Fibroblast of skin of right quadriceps (primary cell): ENCODE measurements at regions not wholly inside any gene's neighbourhood (a gene's known extent, or its start where the extent isn't known, plus 50 kb on each side); places are given as distances from the start of the nearest gene placed in this dataset.
"Not testable (repeated sequence)": the region's sequence is repeated elsewhere in the genome, so short reads cannot be mapped to it uniquely, and the experiment has no call there.

ENCODE experiments used
- DNase-seq: peaks from one replicate; pipeline ENCODE4 v3.0.0-alpha.2; 2013

DNA sequence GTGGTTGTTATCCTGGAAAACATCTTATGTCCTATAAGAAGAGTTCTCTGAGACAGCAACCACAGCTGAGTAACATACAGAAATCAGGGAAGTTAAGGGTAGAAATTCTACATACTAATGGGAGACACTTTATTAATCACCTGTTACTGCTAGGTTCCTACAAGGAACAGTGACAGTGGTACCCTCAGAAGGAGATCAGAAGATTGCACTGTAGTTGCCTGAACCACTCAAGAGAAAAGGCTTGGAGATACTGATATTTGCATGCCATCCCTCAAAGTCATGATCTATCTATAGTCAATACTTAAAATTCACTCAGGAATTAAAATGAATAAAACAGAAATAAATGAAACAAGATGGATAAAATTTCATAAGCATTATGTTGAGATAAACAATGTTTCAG, 136.0 kb downstream of the LMLN start:
- DNase-seq = no peak

DNA sequence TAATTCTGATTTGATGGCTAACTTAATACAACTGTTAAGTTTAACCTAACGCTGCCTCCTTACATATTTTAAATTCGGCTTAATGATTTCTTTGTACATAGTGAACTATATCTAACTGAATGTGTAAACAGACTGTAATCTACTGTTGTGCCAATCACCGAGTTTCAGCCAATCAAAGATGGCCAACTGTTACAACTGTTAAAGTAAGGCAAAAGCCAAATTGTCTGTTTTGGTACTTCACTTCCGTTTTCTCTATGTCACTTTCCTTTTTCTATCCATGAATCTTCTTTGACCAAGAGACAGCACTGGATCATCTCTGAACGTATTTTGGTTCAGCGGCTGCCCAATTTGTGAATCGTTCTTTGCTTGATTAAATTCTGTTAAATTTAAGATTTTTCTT, 137.0 kb downstream of the LMLN start:
- no peak for DNase-seq

DNA sequence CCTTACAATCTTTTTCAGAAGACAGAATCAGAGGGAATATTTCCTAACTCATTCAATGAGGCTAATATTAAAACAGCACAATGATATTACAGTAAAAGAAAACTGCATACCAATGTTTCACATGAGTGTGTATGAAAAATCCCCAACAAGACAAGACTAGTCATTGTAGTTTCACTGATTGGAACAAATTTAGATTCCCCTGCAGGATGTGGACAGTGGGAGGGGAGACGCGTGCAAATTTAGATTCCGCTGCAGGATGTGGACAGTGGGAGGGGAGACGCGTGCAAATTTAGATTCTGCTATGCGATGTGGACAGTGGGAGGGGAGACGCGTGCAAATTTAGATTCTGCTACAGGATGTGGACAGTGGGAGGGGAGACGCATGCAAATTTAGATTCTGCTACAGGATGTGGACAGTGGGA, 138.7 kb downstream of the LMLN start:
- DNase-seq = not testable (repeated sequence)

DNA sequence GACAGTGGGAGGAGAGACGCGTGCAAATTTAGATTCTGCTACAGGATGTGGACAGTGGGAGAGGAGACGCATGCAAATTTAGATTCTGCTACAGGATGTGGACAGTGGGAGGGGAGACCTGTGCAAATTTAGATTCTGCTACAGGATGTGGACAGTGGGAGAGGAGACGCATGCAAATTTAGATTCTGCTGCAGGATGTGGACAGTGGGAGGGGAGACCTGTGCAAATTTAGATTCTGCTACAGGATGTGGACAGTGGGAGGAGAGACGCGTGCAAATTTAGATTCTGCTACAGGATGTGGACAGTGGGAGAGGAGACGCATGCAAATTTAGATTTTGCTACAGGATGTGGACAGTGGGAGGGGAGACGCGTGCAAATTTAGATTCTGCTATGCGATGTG, 143.1 kb downstream of the LMLN start:
- DNase-seq = not testable (repeated sequence)

DNA sequence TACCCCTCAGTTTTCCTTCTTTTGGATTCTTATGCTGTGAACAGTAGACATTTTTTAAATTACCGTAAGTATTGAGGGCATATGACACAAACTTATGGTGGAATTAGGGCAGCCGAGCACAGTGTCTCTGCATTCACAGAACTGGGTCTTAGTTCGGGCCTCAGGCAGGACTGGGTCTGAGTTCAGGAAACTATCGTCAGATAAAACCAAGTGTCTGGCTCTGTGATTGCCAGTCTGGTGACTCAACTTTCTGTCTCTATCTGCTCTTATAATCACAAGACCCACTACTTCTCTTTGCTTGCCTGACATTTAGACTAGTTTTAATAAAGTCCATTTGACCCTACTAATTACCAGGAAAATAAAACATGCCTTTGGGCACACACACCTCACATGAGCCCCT, 146.2 kb downstream of the LMLN start:
- no peak for DNase-seq

DNA sequence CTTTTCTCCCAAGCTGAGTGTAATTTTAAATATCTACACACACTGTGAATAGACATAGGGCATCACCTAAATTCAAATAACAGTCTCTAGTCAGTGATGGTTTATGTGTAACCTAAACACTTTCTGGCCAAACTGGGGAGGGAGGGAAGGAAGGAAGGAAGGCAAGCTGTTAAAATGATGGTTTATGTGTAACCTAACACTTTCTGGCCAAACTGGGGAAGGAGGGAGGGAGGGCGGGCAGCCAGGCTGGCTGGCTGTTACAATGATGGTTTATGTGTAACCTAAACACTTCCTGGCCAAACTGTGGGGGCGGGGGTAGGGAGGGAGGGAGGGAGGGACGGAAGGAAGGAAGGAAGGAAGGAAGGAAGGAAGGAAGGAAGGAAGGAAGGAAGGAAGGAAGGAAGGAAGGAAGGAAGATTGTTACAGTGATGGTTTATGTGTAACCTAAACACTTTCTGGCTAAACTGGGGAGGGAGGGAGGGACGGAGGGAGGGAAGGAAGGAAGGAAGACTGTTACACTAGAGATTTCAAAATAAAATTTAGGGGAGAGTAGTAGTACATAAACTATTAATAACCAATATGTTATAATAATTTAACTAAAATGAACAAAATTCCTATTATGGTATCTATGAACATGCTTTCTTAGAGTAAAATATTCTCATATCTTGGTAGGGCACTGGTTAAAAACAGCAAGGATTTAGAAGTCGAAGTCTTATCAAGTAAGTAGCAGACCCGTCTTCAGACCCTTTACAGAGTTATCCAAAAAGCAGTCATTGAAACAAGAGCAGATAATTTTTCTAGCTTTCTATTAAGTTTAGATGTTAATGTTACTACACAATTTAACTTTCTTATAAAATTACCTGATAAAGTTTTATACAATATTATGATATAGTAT, 148.1 kb downstream of the LMLN start:
- DNase-seq = peak; percentile 26

DNA sequence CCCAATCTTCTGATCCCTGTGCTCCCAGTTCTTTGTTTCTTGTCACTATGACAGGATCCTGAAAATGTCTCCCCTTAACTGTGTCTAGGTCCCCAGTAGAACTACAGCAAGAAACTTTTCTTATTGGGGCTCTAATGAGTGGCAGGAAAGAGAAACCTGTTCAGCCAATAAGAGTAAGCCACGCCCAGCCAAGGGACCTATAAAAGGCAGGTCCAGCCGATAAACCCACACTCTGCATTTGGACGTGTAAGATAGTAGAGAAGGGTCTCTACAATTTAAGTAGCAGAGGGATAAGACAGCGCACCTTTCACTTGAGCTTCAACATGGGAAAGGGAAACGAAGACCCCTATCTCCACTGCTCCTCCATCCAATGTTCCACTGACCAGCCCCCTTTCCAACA, 149.9 kb downstream of the LMLN start:
- DNase-seq = no peak

DNA sequence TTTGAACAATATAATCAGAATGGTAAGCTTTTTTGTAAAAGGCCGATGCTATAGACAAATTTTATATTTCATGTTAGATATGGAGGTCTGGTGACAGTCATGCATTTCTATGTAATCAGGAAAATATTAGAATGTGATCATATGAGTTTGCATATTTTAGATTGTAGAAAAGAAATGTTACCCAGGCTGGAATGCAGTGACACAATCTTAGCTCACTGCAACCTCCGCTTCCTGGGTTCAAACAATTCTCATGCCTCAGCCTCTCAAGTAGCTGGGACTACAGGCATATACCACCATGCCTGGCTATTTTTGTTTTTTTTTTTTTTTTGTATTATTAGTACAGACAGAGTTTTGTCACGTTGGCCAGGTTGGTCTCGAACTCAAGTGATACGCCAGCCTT, 152.0 kb downstream of the LMLN start:
- no peak for DNase-seq

DNA sequence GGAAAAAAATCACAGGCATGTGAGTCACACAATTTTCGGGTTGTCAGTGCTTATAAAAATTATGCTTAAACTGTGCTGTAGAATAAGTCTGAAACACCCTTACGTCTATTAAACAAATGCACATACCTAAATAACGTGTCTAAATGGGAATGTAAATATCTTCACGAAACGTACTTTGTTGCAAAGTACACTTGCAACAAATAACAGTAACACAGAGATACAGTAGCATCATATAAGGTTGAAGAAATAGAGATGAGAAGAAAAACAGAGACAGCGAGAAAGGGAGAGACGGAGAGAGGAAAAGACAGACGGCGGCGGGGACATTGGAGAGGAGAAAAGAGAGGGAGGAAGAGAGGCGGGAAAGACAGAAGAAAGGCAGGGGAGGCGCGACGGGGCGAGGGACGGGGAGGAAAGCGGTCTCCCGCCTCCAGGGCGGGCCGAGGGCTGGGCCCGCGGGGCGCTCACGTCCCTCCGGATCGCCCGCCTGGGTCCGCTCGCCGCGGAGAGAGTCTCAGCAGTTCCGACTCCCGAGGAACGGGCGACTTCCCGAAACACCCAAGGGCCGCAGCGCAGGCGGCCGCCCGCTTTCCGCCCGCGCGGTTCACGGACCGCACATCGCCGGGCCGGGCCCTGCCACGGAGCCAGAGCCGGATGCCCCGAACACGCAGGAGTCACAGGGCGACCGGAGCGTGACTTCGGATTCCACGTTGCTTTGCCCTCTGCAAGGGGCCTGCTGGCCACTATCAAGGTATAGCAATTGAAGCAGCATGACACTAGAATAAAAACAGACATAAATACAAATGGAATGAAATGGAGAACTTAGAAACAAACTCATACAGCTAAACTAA, 153.4 kb downstream of the LMLN start:
- no peak for DNase-seq

DNA sequence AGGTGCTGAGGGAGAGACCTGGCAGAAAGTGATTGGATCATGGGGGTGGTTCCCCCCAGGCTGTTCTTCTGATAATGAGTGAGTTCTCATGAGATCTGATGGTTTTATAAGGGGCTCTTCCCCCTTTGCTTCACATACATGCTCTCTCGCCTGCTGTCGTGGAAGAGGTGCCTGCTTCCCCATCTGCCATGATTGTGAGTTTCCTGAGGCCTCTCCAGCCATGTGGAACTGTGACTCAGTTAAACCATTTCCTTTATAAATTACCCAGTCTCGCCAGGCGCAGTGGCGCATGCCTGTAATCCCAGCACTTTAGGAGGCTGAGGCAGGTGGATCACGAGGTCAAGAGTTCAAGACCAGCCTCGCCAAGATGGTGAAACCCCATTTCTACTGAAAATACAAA, 154.5 kb downstream of the LMLN start:
- DNase-seq = not testable (repeated sequence)

DNA sequence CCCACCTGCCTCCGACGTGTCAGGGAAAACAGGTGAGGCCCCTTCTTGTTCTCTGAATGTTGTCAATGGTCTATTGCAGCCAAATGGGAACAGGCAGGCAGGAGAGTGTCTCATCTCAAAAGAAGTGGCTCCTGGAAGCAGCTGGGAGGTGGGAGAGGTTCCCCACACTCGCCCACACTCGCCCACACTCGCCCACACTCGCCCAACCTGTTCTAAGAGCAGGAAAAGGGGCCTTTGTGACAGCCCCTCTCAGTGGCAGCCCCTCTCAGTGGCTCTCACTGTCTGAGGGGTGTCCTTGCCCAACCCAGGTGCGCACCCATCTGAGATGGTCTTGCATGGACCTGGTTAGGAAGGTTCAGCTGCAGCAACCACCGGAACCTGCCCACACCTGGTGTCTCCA, 162.2 kb downstream of the LMLN start:
- DNase-seq = not testable (repeated sequence)

DNA sequence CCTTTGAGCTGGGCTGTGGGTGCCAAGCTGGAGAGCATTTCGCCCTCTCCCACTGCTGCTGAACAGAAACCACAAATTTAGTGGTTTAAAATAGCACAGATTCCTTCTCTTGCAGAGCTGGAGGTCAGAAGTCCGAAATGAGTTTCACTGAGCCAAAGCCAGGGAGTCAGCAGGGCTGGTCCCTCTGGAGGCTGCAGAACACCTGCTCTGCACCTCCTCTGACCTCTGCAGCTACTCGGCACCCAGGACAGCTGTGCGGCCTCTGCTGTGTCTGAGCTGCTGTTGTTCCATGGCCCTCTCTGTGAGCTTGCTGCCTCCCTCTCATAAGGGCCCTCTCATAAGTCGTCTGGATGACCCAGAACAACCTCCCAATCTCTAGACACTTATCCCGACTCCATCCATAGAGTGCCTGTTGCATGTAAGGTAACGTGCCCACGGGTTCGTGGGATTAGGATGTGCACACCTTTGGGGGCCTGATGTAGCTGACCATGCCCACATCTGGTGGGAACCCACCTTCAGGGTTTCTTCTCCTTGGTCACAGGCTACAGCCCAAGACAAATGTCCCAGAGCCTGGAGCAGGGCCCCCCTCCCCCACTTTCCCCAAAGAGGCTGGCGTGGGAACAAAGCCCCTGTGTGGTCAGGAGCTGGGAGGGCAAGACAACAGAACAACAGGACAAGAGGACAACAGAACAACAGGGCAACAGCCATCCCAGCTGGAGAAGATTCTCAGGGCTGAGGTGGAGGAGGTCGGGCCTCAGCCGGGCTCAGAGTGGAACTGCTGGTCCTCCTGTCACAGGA, 177.2 kb downstream of the LMLN start:
- not testable (repeated sequence) for DNase-seq

DNA sequence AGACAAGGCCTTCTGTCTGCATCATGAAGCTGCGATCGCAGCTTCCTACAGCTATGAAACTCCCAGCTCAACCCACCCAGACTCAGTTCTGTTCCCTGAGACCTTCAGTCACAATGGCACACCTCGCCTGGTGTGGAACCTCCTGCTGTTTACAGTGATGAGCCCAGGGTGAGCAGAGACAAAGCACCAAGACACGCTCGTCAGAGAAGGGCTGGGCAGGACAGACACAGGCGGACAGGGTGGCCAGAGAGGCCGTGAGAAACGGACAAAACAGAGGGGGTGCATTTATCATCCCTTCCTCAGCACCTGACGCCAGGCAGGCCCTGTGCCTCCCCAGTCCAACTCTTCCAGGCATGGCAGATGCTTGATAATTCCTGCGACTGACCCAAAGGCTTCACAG, 178.2 kb downstream of the LMLN start:
- DNase-seq = not testable (repeated sequence)

DNA sequence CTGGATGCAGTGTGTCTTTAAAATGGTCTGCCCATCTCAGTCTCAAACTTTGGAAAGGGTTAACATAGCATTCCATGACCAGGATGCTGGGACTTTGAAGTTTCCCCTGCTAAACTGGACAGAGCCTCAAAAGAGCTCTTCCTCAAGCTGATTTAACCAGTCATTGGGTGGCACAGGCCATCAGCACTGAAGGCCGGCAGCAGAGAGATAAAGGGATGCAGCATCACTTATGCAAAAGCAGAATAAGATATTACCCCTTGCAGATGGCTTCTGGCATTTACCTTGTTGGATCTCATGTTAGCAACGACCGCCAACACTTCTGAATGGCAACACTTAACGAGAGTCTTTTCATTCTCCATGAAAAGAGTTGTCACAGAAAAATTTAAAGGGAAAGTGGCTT, 179.0 kb downstream of the LMLN start:
- DNase-seq = not testable (repeated sequence)

DNA sequence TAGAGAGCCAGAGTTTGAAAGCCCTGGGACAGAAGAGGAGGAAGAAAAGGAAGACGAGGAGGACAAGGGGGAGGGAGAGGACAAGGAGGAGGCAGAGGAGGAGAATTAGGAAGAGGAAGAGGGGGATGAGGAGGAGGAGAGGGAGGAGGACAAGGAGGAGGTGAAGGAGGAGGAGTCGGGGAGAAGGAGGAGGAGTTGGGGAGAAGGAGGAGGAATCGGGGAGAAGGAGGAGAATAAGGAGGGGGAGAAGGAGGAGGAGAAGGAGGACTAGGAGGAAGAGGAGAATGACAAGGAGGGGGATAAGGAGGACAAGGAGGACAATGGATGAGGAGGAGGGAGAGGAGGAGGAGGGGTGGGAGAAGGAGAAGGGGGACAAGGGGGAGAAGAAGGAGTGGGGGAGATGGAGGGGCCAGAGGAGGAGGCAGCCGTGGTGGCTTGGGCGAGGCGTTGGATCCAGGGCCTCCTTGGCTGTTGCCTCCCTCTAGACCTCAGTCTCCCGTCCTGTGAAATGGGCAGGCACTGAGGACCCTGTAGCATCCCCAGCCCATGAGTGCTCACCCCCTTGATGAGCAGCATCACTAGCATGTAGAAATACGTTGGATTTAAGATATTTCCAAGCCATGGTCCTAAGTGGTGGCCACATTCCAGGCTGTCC, 179.6 kb downstream of the LMLN start:
- not testable (repeated sequence) for DNase-seq

DNA sequence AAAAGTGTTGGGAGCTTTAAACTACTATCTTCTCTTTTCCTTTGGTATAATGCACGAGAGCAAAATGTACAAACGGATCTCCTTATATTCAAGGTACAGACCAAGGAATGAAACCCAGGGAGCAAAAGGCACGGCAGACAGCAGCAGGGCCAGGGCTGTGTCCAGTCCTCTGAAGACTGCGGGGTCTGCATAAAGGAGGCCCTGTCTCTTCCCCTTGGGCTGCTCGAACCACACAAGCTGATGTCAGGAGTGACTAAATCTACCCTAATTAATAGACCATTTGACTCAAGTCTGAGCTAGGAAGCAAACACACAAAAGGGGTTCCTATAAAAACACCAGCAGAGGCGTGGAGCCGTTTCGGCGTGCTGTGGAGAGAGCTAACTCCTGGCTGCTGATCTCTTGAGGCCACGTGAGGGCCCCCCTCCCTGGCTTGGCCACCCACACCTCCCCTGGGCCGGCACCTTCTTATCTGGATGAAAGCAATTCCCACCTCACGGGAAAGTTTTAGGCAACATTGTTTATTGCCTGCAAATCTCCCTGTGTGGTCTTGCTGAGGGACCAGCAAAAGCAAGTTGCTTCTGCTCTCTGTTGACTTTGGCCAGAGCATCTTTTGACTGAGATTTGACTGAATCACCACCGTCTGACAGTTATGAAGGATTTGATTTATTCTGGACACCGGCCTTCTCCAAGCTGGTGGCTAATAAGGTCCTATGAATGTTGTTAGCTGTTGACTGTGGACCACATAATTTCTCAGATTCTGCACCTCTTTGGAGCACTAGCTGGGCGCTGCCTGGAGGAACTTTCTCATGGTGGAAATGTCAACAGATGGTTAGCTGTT, 183.5 kb downstream of the LMLN start:
- not testable (repeated sequence) for DNase-seq

DNA sequence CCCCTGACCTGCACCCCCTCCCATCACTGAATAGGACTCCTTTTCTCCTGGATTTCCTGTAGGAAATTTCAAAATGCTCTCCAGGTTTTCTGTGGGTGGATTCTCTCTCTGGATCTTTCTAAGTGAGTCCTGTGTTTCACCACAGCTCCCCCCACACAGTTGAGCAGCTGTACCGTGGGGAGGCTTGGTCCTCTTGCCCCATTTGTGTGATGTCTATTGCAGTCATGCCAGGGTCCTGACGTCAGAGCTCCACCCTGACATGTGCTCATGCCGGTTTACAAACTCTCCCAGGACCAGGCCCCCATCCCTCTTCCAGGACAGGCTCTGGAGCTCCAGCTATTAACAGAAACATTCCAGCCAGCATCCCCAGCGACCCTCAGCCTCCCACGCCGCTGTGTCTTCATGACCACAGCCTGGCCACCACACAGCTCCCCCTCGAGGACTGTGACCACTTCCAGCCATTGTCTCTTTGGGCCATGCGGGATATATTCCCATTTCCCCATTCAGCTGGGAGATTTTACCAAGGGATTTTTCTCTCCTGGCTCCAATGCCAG, 185.3 kb downstream of the LMLN start:
- peak; percentile 28 for DNase-seq

DNA sequence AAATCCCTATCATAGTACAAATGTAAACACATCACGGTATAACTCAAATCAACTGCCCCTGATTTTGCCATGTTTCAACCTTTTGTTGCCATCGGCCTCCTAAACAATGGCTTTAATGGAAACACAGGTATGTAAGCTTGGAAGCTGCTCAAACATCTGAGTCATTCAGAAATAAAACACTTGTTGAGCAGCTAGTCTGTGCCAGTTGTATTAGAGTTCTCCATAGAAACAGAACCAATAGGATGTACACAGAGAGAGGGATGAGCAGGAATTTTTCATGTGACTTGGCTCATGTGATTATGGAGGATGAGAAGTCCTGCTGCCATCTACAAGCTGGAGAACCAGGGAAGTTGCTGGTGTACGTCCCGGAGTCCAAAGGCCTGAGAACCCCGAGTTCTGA, 186.1 kb downstream of the LMLN start:
- DNase-seq = peak; percentile 8

DNA sequence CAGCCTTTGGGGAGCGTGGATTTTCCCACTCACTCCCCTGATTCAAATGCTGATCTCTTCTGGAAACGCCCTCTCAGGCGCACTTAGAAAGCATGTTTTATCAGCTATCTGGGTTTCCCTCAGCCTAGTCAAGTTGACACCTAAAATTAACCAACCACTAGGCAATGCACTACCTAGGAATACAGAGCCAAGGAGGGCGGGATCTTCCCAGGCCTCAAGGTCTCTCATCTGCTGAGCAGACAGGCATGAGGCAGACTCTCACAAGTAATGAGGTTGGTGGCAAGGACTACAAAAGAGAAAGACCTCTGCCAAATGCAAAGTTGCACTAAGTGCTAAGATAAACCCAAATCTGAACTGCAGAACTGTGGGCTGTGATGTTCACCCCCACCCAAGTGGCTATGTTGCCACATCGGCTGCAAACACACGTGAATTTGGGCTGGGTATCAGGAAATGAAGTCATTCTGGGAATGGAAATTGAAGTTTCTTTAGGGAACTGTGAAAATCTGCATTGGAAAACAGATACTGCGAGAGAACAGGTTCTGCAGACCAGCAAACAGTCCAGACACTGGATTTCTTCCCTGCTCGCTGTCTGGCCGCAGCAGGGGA, 186.6 kb downstream of the LMLN start:
- DNase-seq = not testable (repeated sequence)

DNA sequence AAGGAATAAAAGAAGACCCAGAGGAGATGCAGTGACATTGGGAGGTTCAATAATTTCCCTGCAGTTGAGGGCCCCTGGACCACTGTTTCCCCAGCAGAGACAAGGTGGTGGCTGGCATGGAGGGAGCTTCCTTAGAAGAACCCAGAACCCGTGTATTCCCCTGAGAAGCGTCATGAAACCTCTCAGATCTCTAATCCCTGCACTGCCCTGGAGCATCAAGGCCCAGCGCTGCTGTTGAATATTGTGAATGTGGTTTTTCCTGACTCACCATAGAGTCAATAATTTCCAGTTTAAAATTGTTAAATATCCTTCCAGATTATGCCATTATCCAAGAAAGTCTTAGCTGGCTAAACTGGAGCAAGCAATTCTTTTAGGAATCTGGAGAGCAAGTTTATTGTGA, 187.2 kb downstream of the LMLN start:
- DNase-seq = not testable (repeated sequence)

DNA sequence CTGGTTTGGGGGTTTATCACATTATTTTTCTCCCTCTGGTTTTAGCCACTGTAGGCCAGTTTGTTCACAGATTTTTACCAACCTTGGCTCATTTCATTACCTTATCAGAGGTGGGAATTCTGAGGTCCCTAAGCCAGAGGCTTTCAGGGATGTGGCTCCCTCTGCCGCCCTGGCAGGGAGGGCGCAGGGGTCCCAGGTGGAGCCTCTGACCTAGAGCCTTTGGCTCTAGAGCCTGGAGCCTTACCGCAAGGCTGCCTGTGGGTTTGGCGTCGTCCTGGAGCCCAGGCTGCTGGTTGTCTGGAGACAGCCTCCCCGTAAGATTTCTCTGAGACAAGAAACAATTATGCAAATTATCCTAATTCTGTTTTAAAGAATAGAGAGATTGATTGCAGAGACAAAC, 188.0 kb downstream of the LMLN start:
- DNase-seq = not testable (repeated sequence)
